H1 (cell line): ENCODE measurements at regions not wholly inside any gene's neighbourhood (a gene's known extent, or its start where the extent isn't known, plus 50 kb on each side); places are given as distances from the start of the nearest gene placed in this dataset.

Source experiments
- CTCF ChIA-PET: fragments of 300-600 bp; sonication (Branson Sonifier 250); formaldehyde crosslinking; loops from one replicate; lab custom pipeline; 2021; ENCODE audit not compliant: partially characterized antibody; lab: Charles Lee
- POLR2A ChIA-PET: fragments of 300-600 bp; sonication (Branson Sonifier 250); formaldehyde crosslinking; loops from one replicate; lab custom pipeline; 2021; ENCODE audit warnings: inconsistent platforms; ENCODE audit not compliant: partially characterized antibody; lab: Charles Lee
- DNase-seq, 2 experiments: peaks; one replicate each; pipeline versions ENCODE4 v3.0.0 to v3.0.0-alpha.2; 2010 to 2022; ENCODE audit warnings: low spot score in 2 of 2, low read depth in 1 of 2, mixed read lengths in 1 of 2
- FAIRE-seq: peaks from 2 replicates; lab custom pipeline; 2011; peaks lifted over from hg19 to GRCh38; lab: Jason Lieb, UNC
- H2AFZ ChIP-seq: 2 replicates; pipeline ENCODE4 v1.8.1; 2012; ENCODE audit warnings: low read length, inconsistent platforms
- H2AK5ac ChIP-seq: 2 replicates; pipeline ENCODE4 v1.6.1; 2013; ENCODE audit warnings: low read depth, low read length
- H2BK120ac ChIP-seq: replicated peaks from 2 replicates; pipeline ENCODE3; 2013; ENCODE audit warnings: low read depth, low read length, inconsistent platforms
- H2BK12ac ChIP-seq: 2 replicates; pipeline ENCODE4 v1.6.1; 2013; ENCODE audit warnings: low read depth, low read length
- H2BK15ac ChIP-seq: 2 replicates; pipeline ENCODE4 v1.6.1; 2013; ENCODE audit warnings: low read length
- H2BK20ac ChIP-seq: 2 replicates; pipeline ENCODE4 v1.6.1; 2013; ENCODE audit warnings: low read length
- H2BK5ac ChIP-seq: 2 replicates; pipeline ENCODE4 v1.6.1; 2013; ENCODE audit warnings: low read depth, low read length
- H3K14ac ChIP-seq: 2 replicates; pipeline ENCODE4 v1.6.1; 2013; ENCODE audit warnings: inconsistent platforms; ENCODE audit not compliant: insufficient read length
- H3K18ac ChIP-seq: 2 replicates; pipeline ENCODE4 v1.6.1; 2013; ENCODE audit warnings: low read length; ENCODE audit errors: extremely low read depth
- H3K23ac ChIP-seq: 2 replicates; pipeline ENCODE4 v1.6.1; 2013; ENCODE audit warnings: inconsistent platforms; ENCODE audit not compliant: insufficient read length
- H3K23me2 ChIP-seq: 2 replicates; pipeline ENCODE4 v1.6.1; 2013; ENCODE audit warnings: low read depth, low read length
- H3K27ac ChIP-seq: 2 replicates; pipeline ENCODE4 v1.6.1; 2011; ENCODE audit warnings: low read depth, low read length, inconsistent platforms
- H3K27me3 ChIP-seq, 4 experiments: replicated peaks in 1 of 4; 1 replicate in 1 of 4; 2 replicates in 3 of 4; pipeline versions ENCODE4 v1.6.1 to v1.8.1; 2011 to 2013; ENCODE audit warnings: low read length in 3 of 4, mild to moderate bottlenecking in 3 of 4, inconsistent platforms in 2 of 4, mixed read lengths in 2 of 4, moderate library complexity in 1 of 4; ENCODE audit not compliant: control insufficient read depth in 3 of 4, insufficient read depth in 3 of 4; ENCODE audit errors: extremely low read depth in 1 of 4
- H3K36me3 ChIP-seq, 4 experiments: 2 replicates each; pipeline versions ENCODE4 v1.6.1 to v1.8.1; 2011 to 2013; ENCODE audit warnings: mild to moderate bottlenecking in 4 of 4, low read length in 3 of 4, moderate library complexity in 2 of 4, control low read depth in 1 of 4, inconsistent platforms in 1 of 4; ENCODE audit not compliant: insufficient read depth in 4 of 4, control insufficient read depth in 2 of 4
- H3K4ac ChIP-seq: replicated peaks from 2 replicates; pipeline ENCODE3; 2013; ENCODE audit warnings: low read length, low read depth, mixed read lengths, inconsistent platforms; ENCODE audit not compliant: insufficient read length
- H3K4me1 ChIP-seq, 4 experiments: replicated peaks in 1 of 4; 1 replicate in 1 of 4; 2 replicates in 3 of 4; pipeline versions ENCODE4 v1.6.1 to v1.8.1; 2011 to 2013; ENCODE audit warnings: low read length in 3 of 4, inconsistent platforms in 2 of 4, mixed read lengths in 1 of 4; ENCODE audit not compliant: insufficient read depth in 4 of 4, control insufficient read depth in 3 of 4
- H3K4me2 ChIP-seq, 2 experiments: 2 replicates each; pipeline versions ENCODE4 v1.6.1 to v1.8.1; 2011 to 2013; ENCODE audit warnings: low read depth in 2 of 2, low read length in 2 of 2, control low read depth in 1 of 2, inconsistent platforms in 1 of 2, mild to moderate bottlenecking in 1 of 2; ENCODE audit not compliant: insufficient read depth in 1 of 2
- H3K4me3 ChIP-seq, 4 experiments: fragments of 200-600, 300-600 bp in 1 of 4; sonication (generic), shearing (Covaris generic), sonication (Bioruptor Twin) in 1 of 4; 2 replicates each; pipeline versions ENCODE4 v1.5.1 to v1.8.1; 2011 to 2016; ENCODE audit warnings: low read length in 4 of 4, low read depth in 3 of 4, control low read depth in 2 of 4, inconsistent platforms in 2 of 4, mild to moderate bottlenecking in 2 of 4, mixed read lengths in 1 of 4, moderate library complexity in 1 of 4; ENCODE audit not compliant: insufficient read depth in 2 of 4; ENCODE audit errors: extremely low read depth in 1 of 4
- H3K56ac ChIP-seq: replicated peaks from 2 replicates; pipeline ENCODE3; 2013; ENCODE audit warnings: low read depth, mild to moderate bottlenecking, mixed read lengths, low read length, inconsistent platforms; ENCODE audit not compliant: insufficient read length
- H3K79me1 ChIP-seq: 2 replicates; pipeline ENCODE4 v1.6.1; 2013; ENCODE audit warnings: low read depth, low read length, control low read depth
- H3K79me2 ChIP-seq, 2 experiments: 2 replicates each; pipeline versions ENCODE4 v1.6.1 to v1.8.1; 2012 to 2013; ENCODE audit warnings: low read length in 2 of 2, mild to moderate bottlenecking in 2 of 2, inconsistent platforms in 1 of 2; ENCODE audit not compliant: insufficient read depth in 2 of 2, control insufficient read depth in 1 of 2
- H3K9ac ChIP-seq, 4 experiments: replicated peaks in 1 of 4; 1 replicate in 1 of 4; 2 replicates in 3 of 4; pipeline versions ENCODE4 v1.6.1 to v1.8.1; 2011 to 2013; ENCODE audit warnings: low read depth in 3 of 4, low read length in 3 of 4, control low read depth in 2 of 4, mild to moderate bottlenecking in 2 of 4, moderate library complexity in 2 of 4, inconsistent platforms in 1 of 4; ENCODE audit errors: extremely low read depth in 1 of 4
- H3K9me3 ChIP-seq, 2 experiments: 2 replicates each; pipeline versions ENCODE4 v1.6.1 to v1.8.1; 2012 to 2013; ENCODE audit warnings: mild to moderate bottlenecking in 2 of 2, moderate library complexity in 2 of 2, control low read depth in 1 of 2, inconsistent platforms in 1 of 2, low read depth in 1 of 2, low read length in 1 of 2, mixed read lengths in 1 of 2; ENCODE audit not compliant: insufficient read depth in 2 of 2
- H4K20me1 ChIP-seq, 2 experiments: replicated peaks in 1 of 2; 2 replicates each; pipeline versions ENCODE3 to v1.8.1; 2011 to 2013; ENCODE audit warnings: inconsistent platforms in 2 of 2, low read length in 2 of 2, mild to moderate bottlenecking in 1 of 2; ENCODE audit not compliant: insufficient read depth in 2 of 2, control insufficient read depth in 1 of 2
- H4K5ac ChIP-seq: 2 replicates; pipeline ENCODE4 v1.6.1; 2013; ENCODE audit warnings: low read length, low read depth, mixed read lengths, inconsistent platforms; ENCODE audit not compliant: insufficient read length
- H4K8ac ChIP-seq: 2 replicates; pipeline ENCODE4 v1.8.0; 2013; ENCODE audit warnings: mild to moderate bottlenecking, moderate library complexity, low read length, inconsistent platforms; ENCODE audit not compliant: insufficient read depth; ENCODE audit errors: extremely low read depth
- H4K91ac ChIP-seq: replicated peaks from 2 replicates; pipeline ENCODE3; 2013; ENCODE audit warnings: low read length, mixed read lengths, inconsistent platforms; ENCODE audit not compliant: insufficient read length
- MAFK ChIP-seq: IDR thresholded peaks from 2 replicates; pipeline ENCODE4 v1.6.1; 2012; ENCODE audit warnings: low read depth, mild to moderate bottlenecking, improper control_type of control experiment, low read length
- RNF2 ChIP-seq: fragments of 200-900, 300-1000 bp; sonication (generic); IDR thresholded peaks from 2 replicates; pipeline ENCODE4 v1.7.1; 2016; ENCODE audit warnings: borderline replicate concordance, low read depth, mild to moderate bottlenecking, antibody characterized with exemption, low read length; ENCODE audit not compliant: poor library complexity, severe bottlenecking; ENCODE audit errors: missing control alignments
- SP4 ChIP-seq: IDR thresholded peaks from 2 replicates; pipeline ENCODE4 v1.6.1; 2012; ENCODE audit warnings: low read length, inconsistent platforms
- WGBS, 2 experiments: shearing (Covaris generic) in 1 of 2; methylation state at CpG; one replicate each; pipeline versions ENCODE4 v1.1.6 to v1.1.7; 2013 to 2015; ENCODE audit warnings: low lambda C conversion rate in 2 of 2, mixed read lengths in 2 of 2, inconsistent platforms in 1 of 2, low coverage in 1 of 2, missing lambda C conversion rate in 1 of 2; ENCODE audit not compliant: insufficient replicate concordance in 2 of 2, insufficient coverage in 1 of 2, insufficient read length in 1 of 2; ENCODE audit errors: extremely low coverage in 1 of 2, missing lambda C conversion rate in 1 of 2; 5-methylcytosine and 5-hydroxymethylcytosine counted together

DNA sequence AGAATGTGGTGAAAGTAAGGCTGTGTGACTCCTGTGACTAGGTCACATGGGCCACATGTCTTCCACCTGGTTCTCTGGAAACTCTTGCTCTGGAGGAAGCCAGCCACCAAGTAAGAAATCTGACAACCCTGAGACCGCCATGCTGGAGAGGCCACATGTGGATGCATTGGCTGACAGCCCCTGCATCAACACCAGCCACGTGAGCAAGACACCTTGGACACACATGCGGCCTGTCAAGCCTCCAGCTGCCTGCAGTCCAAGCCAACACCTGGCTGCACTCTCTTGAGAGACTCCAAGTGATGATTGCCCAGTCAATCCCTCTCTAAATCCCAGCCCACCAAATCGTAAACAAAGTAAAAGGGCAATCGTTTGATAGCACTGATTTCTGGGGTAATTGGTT is 112.6 kb downstream of the FOXL1 start:
- H3K4ac ChIP-seq: no peak overlapping the region
- H3K27ac ChIP-seq: no peak overlapping the region
- H3K79me2 ChIP-seq: no peaks in the 10 kb centered on the region
- H4K5ac ChIP-seq: no peak overlapping the region
- POLR2A ChIA-PET: no interaction called here
- H3K9ac ChIP-seq: no peak overlapping the region
- no peak overlapping the region for H2AFZ ChIP-seq
- CTCF ChIA-PET: interaction anchor here (1.2 kb wide), 1 partner anchor 71 kb away, joined by 3 read pairs; no protein-coding TSS in a partner anchor
- FAIRE-seq (no peak), DNase-seq (no peak)
- H3K27me3 ChIP-seq: no peaks in the 10 kb centered on the region; a peak in 2 of 7 replicates
- H3K56ac ChIP-seq: no peak overlapping the region
- H4K91ac ChIP-seq: no peak overlapping the region
- no peak overlapping the region for H3K4me2 ChIP-seq
- H4K20me1 ChIP-seq: no peaks in the 10 kb centered on the region
- H2BK5ac ChIP-seq: no peak overlapping the region
- whole genome bisulfite sequencing, 2 experiments: 80% methylated on average over 5 of the region's 5 CpGs; no CpG with 5 or more reads in 1 of the 2 experiments
- H3K9me3 ChIP-seq: peaks cover 0 to 3% of the 10 kb centered on the region in 2 experiments; a peak in 1 of 4 replicates
- H3K14ac ChIP-seq: no peak overlapping the region
- no peak overlapping the region for H4K8ac ChIP-seq
- H2AK5ac ChIP-seq: no peak overlapping the region
- H3K18ac ChIP-seq: no peak overlapping the region
- no peak overlapping the region for H2BK15ac ChIP-seq
- TF ChIP-seq MAFK (no peak), RNF2 (no peak), SP4 (no peak)
- H3K23me2 ChIP-seq: no peaks in the 10 kb centered on the region
- H3K23ac ChIP-seq: no peak overlapping the region
- H3K36me3 ChIP-seq: no peaks in the 10 kb centered on the region
- H3K79me1 ChIP-seq: no peaks in the 10 kb centered on the region
- H2BK12ac ChIP-seq: no peak overlapping the region
- 0 out of 7 replicates have a peak, but pooled peaks cover 0 to 6% (median 0%) of the 10 kb centered on the region in 4 experiments for H3K4me1 ChIP-seq
- H2BK120ac ChIP-seq: no peak overlapping the region
- H2BK20ac ChIP-seq: no peak overlapping the region
- no peak overlapping the region for H3K4me3 ChIP-seq
